Stimulated activated effector memory CD8-positive, alpha-beta T cell treated with anti-CD3 and anti-CD28 coated beads, Interleukin-12 subunit alpha, Interleukin-12 subunit beta, amount 100 ng/mL, for 72 hours (primary cell): ENCODE measurements at regions not wholly inside any gene's neighbourhood (a gene's known extent, or its start where the extent isn't known, plus 50 kb on each side); places are given as distances from the start of the nearest gene placed in this dataset.

Source experiments
- ATAC-seq: fragments of 150-1000 bp; cut with Tn5 transposase; 2 replicates; pipeline ENCODE4 v1.10.0; 2021
- DNase-seq, 2 donors: peaks; one replicate each; pipeline ENCODE4 v3.0.0; 2021 to 2022; ENCODE audit warnings: low spot score in 2 of 2
- H3K27ac Mint-ChIP-seq: one replicate; pipeline ENCODE4 v1.8.0; 2022; ENCODE audit warnings: mild to moderate bottlenecking, mixed read lengths
- H3K36me3 Mint-ChIP-seq: one replicate; pipeline ENCODE4 v1.8.0; 2022; ENCODE audit warnings: mild to moderate bottlenecking, mixed read lengths
- H3K4me1 Mint-ChIP-seq: one replicate; pipeline ENCODE4 v1.8.0; 2022; ENCODE audit warnings: mixed read lengths
- H3K4me3 Mint-ChIP-seq: one replicate; pipeline ENCODE4 v1.8.0; 2022; ENCODE audit warnings: mild to moderate bottlenecking, mixed read lengths
- H3K9me3 Mint-ChIP-seq: one replicate; pipeline ENCODE4 v1.8.0; 2022; ENCODE audit warnings: mixed read lengths

DNA sequence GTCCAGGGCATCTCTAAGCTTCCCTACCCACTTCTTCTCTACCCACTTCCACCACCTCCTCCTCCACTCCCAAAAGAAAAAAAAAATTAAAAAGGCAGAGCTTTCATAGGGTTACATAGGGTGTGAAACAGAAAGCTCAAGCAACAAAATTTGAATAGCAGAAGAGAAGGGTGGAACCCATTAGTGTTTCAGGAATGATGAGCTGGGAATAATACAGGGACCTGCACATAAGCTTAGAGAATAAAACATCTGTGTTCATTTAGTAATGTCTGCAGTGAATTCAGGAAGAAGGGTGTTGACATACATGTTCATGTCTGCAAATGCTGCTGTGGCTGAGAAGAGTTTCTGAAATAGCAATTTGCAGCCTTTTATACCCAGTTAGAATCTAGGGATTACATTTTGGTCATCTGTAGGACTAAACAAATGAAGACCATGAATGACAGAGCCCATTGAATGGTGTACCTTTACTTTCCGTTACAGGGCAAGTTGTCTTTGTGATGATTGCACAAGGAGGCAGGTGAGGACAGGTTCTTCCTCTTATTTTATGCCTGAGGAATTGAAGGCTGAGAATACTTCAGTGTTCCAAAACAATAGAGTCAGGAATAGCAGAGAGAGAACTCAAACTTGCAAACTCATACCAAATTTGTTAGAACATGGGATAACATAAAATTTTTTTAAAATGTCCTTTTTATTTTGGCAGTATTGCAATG is 975.1 kb downstream of the TFAP2A start:
- Mint-ChIP-seq H3K27ac (no peak overlapping the region), H3K4me3 (no peak overlapping the region), H3K9me3 (peaks cover 10% of the 10 kb centered on the region), H3K4me1 (no peaks in the 10 kb centered on the region), H3K36me3 (no peaks in the 10 kb centered on the region)
- ATAC-seq, result no peak
- DNase-seq, result no peak

GRCh38 chr6:9437836-9438235 is 977.0 kb downstream of the TFAP2A start:
- Mint-ChIP-seq H3K27ac (no peak overlapping the region), H3K36me3 (no peaks in the 10 kb centered on the region), H3K9me3 (peaks cover 7% of the 10 kb centered on the region), H3K4me3 (no peak overlapping the region), H3K4me1 (no peaks in the 10 kb centered on the region)
- DNase-seq (no peak), ATAC-seq (no peak)

- no peak overlapping the region for H3K4me3 Mint-ChIP-seq
- DNase-seq, result no peak
- no peaks in the 10 kb centered on the region for H3K36me3 Mint-ChIP-seq
- H3K27ac Mint-ChIP-seq, result no peak overlapping the region
- ATAC-seq, result no peak
- peaks cover 3% of the 10 kb centered on the region for H3K9me3 Mint-ChIP-seq
- H3K4me1 Mint-ChIP-seq, result no peaks in the 10 kb centered on the region
Observed at GRCh38 chr6:9435281-9435680, 979.6 kb downstream of the TFAP2A start.

GRCh38 chr6:9431945-9432344 is 982.9 kb downstream of the TFAP2A start:
- peaks cover 6% of the 10 kb centered on the region for H3K9me3 Mint-ChIP-seq

DNA sequence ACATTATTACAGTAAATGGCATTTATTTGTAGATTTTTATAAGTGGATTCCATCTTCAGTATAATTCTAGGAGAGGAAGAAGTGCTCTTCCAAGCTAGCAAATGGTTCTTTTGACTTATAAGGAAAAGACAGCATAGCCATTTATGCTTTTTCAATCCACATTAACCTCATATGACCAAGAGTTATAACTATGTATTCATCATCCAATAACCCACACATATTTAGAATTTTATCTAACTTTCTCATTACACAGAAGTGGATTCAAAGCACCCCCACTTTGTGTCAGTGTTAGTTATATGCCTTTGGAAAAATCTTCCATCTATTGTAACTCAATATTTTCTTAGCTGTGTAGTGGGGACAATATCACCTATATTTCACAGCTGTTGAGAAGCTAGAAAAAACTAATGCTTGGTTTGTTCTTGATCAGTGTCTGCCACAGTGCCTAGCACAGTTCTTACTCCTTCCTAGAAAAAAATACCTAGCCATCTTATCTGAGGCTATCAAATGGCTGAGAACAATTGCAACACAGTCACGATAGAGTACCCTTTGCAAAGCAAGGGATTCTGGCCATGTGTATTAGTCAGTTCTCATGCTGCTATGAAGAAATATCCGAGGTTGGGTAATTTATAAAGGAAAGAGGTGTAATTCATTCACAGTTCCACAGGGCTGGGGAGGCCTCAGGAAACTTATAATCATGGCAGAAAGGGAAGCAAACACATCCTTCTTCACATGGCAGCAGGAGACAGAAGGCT is 986.3 kb downstream of the TFAP2A start:
- no peak for DNase-seq
- no peaks in the 10 kb centered on the region for H3K36me3 Mint-ChIP-seq
- H3K27ac Mint-ChIP-seq, result no peak overlapping the region
- H3K4me1 Mint-ChIP-seq, result no peaks in the 10 kb centered on the region
- H3K9me3 Mint-ChIP-seq, result peaks cover 3% of the 10 kb centered on the region
- no peak overlapping the region for H3K4me3 Mint-ChIP-seq
- ATAC-seq, result no peak

More at GRCh38 chr6:9431945-9432344, 982.9 kb downstream of the TFAP2A start:
- no peak for DNase-seq
- Mint-ChIP-seq H3K27ac (no peak overlapping the region), H3K36me3 (no peaks in the 10 kb centered on the region), H3K4me1 (no peaks in the 10 kb centered on the region), H3K4me3 (no peak overlapping the region)
- no peak for ATAC-seq

DNA sequence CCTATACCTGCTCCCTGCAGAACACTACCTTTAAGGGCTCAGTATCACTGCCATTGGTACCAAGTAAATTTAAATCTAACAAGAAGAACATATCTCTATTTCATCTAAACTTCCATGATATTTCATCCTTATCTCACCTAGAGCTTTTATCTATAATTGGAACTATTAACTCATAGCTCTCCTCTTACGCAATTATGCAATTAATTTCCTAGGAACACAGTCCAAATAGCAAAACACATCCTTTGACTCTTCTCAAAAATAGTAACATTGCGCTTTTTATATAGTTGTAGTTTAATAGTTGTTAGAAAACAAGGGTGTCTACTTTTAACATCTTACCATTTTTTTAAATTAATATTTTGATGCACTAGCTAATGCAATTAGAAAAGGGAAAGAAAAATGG is 986.8 kb upstream of the SLC35B3 start:
- Mint-ChIP-seq H3K4me3 (no peak overlapping the region), H3K4me1 (no peaks in the 10 kb centered on the region), H3K36me3 (no peaks in the 10 kb centered on the region), H3K9me3 (no peaks in the 10 kb centered on the region), H3K27ac (no peak overlapping the region)
- DNase-seq, result no peak
- ATAC-seq, result no peak

GRCh38 chr6:9420316-9421015 is 985.1 kb upstream of the SLC35B3 start:
- Mint-ChIP-seq H3K4me1 (no peaks in the 10 kb centered on the region), H3K27ac (no peak overlapping the region), H3K4me3 (no peak overlapping the region), H3K36me3 (no peaks in the 10 kb centered on the region), H3K9me3 (peaks cover 5% of the 10 kb centered on the region)
- DNase-seq (no peak), ATAC-seq (no peak)

- peaks cover 5% of the 10 kb centered on the region for H3K9me3 Mint-ChIP-seq
- ATAC-seq (no peak), DNase-seq (no peak)
- H3K36me3 Mint-ChIP-seq, result no peaks in the 10 kb centered on the region
- no peak overlapping the region for H3K27ac Mint-ChIP-seq
- no peak overlapping the region for H3K4me3 Mint-ChIP-seq
- no peaks in the 10 kb centered on the region for H3K4me1 Mint-ChIP-seq
Observed at GRCh38 chr6:9417400-9417799, 982.1 kb upstream of the SLC35B3 start.

GRCh38 chr6:9412951-9413559 is 977.7 kb upstream of the SLC35B3 start:
- DNase-seq (no peak), ATAC-seq (no peak)
- Mint-ChIP-seq H3K9me3 (peaks cover 7% of the 10 kb centered on the region), H3K36me3 (no peaks in the 10 kb centered on the region), H3K27ac (no peak overlapping the region), H3K4me1 (no peaks in the 10 kb centered on the region), H3K4me3 (no peak overlapping the region)

DNA sequence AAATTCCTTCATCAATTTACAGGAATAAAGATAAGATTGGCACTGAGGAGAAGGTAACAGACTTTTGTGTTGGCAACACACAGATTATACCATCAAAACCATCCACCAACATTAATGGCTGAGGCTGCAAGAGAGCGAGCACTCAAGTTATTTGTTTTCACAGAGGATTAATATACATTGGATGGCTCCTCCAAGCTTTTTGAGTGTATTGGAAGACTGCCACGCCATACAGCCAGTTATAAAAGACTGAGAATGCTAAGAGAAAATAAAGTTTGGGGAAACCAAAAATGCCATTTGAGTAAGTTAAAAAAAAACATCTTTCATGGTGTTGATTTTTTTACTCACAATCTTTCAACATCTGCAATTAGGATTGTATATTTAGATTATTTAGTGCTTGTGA is 973.8 kb upstream of the SLC35B3 start:
- Mint-ChIP-seq H3K4me1 (no peaks in the 10 kb centered on the region), H3K27ac (no peak overlapping the region), H3K9me3 (peaks cover 5% of the 10 kb centered on the region), H3K4me3 (no peak overlapping the region), H3K36me3 (no peaks in the 10 kb centered on the region)
- DNase-seq (no peak), ATAC-seq (no peak)

- ATAC-seq (no peak), DNase-seq (no peak)
- H3K4me1 Mint-ChIP-seq, result no peaks in the 10 kb centered on the region
- no peak overlapping the region for H3K4me3 Mint-ChIP-seq
- peaks cover 5% of the 10 kb centered on the region for H3K9me3 Mint-ChIP-seq
- no peaks in the 10 kb centered on the region for H3K36me3 Mint-ChIP-seq
- H3K27ac Mint-ChIP-seq, result no peak overlapping the region
Observed at GRCh38 chr6:9408402-9409117, 973.2 kb upstream of the SLC35B3 start.

- no peak overlapping the region for H3K4me3 Mint-ChIP-seq
- peaks cover 5% of the 10 kb centered on the region for H3K9me3 Mint-ChIP-seq
- no peaks in the 10 kb centered on the region for H3K36me3 Mint-ChIP-seq
- ATAC-seq, result no peak
- H3K4me1 Mint-ChIP-seq, result no peaks in the 10 kb centered on the region
- DNase-seq, result no peak
- no peak overlapping the region for H3K27ac Mint-ChIP-seq
Observed at GRCh38 chr6:9405825-9406224, 970.5 kb upstream of the SLC35B3 start.

- no peak for DNase-seq
- Mint-ChIP-seq H3K36me3 (no peaks in the 10 kb centered on the region), H3K27ac (no peak overlapping the region), H3K4me1 (no peaks in the 10 kb centered on the region), H3K4me3 (no peak overlapping the region), H3K9me3 (peaks cover 7% of the 10 kb centered on the region)
- ATAC-seq, result no peak
Observed at GRCh38 chr6:9405369-9405768, 970.0 kb upstream of the SLC35B3 start.

- ATAC-seq, result no peak
- DNase-seq, result no peak
- Mint-ChIP-seq H3K4me1 (no peaks in the 10 kb centered on the region), H3K4me3 (no peak overlapping the region), H3K27ac (no peak overlapping the region), H3K9me3 (peaks cover 9% of the 10 kb centered on the region), H3K36me3 (no peaks in the 10 kb centered on the region)
Observed at GRCh38 chr6:9404351-9405146, 969.2 kb upstream of the SLC35B3 start.
